ENCODE measurements at regions not wholly inside any gene's neighbourhood (a gene's known extent, or its start where the extent isn't known, plus 50 kb on each side); places are given as distances from the start of the nearest gene placed in this dataset.

DNA sequence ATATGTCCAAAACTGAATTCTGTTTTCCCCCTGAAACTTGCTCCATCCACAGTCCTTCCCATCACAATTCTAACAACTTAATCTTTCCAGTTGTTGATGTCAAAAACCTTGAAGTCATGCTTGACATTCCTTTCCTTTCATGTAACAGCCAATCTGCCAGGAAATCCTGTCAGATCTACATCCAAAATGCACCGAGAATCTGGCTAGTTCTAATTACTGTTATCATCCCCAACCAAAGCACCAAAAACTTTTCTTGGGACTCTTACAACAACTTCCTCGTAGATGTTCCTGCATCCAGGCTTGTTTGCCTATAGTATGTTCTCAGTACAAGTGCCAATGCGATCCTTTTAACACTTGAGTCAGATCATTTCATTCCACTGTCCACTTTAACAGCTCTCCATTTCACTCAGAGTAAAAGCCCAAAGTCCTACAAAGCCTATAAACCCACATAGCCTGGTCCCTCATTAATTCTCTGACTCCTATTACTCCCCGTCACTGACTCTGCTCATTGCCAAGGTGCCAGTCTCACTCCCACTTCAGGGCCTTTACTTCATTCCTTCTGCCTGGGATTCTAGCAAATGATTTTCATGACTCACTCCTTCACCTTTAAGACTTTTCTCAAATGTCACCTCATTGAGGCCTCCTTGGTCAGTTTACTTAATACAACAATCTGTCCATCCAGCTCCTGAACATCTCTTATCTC, 493.2 kb upstream of the NFIA start:
- no peak for DNase-seq (ENCODE audit: low read depth)

DNA sequence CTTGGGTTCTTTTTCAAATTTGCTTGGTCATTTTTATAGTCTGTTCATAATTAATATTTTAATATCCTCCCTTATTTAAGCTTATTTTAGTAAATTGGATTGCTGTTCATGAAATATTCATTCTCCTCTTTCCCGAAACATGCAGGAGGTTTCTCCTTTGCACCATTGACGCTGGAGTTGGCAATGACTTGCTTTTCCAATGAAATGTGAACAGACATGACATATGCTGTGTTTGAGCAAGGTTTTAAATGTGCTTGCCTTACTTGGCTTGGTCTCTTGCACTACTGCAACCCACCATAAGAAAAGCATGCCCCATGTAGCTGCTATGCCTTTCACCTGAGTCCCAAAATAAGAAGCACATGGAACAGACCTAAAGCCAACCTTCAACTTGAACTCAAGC, 498.0 kb upstream of the NFIA start:
- no peak for DNase-seq (ENCODE audit: low read depth)

DNA sequence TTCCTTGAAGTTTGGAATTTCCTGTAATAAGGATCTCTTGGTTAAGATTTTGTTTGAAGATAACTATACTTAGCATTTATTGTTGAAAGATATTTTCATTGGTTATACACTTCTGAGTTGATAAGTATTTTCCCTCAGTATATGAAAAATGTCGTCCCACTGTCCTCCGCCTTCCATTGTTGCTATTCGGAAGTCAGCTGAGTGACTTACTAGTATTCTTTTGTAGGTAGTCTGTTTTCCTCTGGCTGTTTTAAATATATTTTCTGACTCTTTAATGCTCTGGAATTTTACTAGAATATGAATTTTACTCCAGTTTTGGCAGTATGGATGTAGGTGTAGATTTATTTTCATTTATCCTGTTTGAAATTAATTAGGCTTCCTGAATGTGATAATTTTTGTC, 498.7 kb upstream of the NFIA start:
- no peak for DNase-seq (ENCODE audit: low read depth)

- DNase-seq (ENCODE audit: low read depth): no peak
Observed at GRCh38 chr1:60581455-60582220, 500.7 kb upstream of the NFIA start.

- DNase-seq (ENCODE audit: low read depth): no peak
Observed at GRCh38 chr1:60577029-60577428, 503.5 kb upstream of the C1orf87 start.

- no peak for DNase-seq (ENCODE audit: low read depth)
Observed at GRCh38 chr1:60575326-60575977, 501.9 kb upstream of the C1orf87 start.

DNA sequence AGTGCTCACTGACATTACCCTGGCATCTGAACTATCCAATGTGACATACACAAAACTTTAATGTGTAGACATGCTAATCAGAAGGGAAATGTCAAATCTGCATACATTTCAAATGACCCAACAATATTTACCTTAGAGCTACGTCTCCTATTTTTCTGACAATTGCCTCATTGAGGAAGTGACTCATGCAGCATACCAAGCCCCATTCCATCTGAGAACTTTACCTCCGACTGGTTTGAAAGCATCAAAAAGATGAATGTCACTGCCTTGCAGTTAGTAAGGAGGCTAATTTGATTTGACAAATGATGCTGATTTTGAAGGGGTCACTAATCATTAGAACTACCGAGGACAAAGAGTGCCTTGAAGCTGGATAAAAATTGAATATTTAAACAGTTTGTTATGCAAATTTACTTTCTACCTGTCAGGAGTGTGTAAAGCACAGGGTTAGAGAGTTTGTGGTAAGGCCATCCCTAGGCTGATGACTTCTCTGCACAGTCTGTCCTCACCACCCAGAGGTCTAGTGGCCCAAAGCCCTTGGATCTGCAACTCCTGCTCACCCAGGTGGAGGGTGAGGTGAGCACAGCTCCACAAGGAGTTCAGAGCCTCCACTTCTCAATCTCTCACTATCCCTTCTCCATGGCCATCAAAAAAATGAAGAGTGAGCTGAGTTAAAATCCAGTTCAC, 500.3 kb upstream of the C1orf87 start:
- DNase-seq (ENCODE audit: low read depth): no peak

DNA sequence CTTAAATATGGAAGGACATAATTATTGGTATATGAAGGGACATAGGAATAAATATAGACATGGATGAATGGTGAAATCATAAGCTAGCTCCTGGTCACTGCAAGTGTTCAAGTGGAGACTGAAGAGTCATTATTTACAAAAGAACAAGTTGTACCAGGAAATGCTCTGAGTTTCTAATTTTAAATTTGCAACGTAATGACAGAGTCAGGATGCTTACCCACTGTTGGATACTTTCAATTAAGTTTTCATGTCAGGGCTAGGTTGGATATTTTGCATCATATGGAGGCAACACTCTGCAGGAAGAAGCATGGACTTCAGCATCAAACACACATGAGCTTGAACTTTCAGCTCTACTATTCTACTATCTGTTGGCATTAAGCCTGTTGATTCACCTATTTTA, 499.6 kb upstream of the C1orf87 start:
- no peak for DNase-seq (ENCODE audit: low read depth)

- no peak for DNase-seq (ENCODE audit: low read depth)
Observed at GRCh38 chr1:60572378-60572777, 498.8 kb upstream of the C1orf87 start.

- no peak for DNase-seq (ENCODE audit: low read depth)
Observed at GRCh38 chr1:60571811-60572210, 498.2 kb upstream of the C1orf87 start.

DNA sequence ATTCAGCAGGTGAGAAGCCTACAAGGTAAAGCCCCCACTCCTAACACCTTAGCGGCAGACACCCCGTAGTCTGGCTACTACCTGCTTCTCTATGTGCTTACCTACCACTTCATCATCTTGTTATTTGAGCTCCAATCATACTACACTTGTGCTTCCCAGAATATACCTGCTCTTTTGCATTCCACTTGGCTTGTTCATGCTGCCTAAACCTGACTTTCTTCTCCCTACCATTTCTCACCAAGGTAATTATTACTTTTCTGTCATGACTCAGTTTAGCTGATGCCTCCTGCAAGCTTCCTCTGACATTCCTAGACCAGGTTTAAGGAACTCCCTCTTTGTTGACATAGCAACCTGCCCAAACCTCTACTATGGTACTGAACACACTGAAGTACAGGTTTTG, 495.6 kb upstream of the C1orf87 start:
- no peak for DNase-seq (ENCODE audit: low read depth)

DNA sequence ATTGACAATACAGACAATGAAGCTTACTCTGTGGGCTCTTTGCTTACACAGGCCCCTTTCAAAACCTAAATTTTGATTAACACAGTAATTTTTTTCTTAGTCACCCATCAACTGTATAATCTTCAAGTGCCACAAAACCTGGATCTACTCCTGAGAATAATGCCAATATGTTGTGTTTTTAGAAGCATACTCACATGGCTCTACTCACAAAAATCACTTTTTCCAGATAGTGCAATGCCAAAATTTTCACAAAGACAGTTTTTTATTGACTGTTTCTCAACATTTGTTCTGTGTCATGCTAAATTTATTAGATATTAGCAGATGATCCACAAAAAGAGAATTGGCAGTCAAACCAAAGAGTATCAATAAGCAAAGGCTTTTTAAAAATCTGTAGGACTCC, 493.7 kb upstream of the C1orf87 start:
- no peak for DNase-seq (ENCODE audit: low read depth)

DNA sequence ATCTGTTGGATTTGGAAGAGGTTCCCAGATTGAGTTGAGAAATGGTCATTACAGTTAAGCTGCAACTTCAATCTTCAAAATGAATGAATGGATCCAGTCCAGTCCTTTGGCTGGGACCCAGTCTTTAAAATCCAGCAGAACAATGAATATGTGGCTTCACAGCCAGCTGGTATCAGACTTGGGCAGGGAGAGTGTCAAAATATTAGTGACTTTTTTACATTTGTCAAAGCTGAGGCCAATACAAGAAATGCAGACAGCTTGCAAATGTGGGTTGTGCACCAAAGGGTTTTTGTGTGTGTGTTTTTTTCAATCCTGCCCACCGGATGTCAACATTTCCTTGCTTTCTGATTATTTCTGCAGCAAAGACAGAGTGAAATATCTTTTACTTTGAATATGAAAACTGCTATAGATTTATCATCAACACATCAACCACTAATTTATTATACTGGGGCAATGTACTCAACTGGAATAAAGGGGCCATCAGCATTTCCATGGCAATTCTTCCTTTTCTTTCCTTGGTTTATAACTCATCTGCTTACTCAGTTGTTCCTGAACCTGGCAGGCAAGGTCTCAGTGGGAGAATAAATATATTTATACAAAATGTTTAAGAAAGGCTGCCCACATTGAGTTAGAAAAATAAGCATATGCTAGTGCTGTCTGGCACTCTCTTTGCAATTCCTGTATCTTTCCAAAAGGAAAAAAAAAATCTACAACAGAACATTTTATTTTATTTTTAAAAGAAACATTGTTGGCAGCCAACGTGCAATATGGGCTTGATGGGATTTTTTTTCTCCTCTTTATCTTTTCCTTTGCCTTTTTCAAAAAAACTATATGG, 491.6 kb upstream of the C1orf87 start:
- no peak for DNase-seq (ENCODE audit: low read depth)

GRCh38 chr1:60563777-60564535, 490.4 kb upstream of the C1orf87 start:
- DNase-seq (ENCODE audit: low read depth): no peak

GRCh38 chr1:60562740-60563139, 489.2 kb upstream of the C1orf87 start:
- DNase-seq (ENCODE audit: low read depth): no peak

- DNase-seq (ENCODE audit: low read depth): no peak
Observed at GRCh38 chr1:60560701-60561100, 487.1 kb upstream of the C1orf87 start.

- DNase-seq (ENCODE audit: low read depth): no peak
Observed at GRCh38 chr1:60558236-60558635, 484.7 kb upstream of the C1orf87 start.

DNA sequence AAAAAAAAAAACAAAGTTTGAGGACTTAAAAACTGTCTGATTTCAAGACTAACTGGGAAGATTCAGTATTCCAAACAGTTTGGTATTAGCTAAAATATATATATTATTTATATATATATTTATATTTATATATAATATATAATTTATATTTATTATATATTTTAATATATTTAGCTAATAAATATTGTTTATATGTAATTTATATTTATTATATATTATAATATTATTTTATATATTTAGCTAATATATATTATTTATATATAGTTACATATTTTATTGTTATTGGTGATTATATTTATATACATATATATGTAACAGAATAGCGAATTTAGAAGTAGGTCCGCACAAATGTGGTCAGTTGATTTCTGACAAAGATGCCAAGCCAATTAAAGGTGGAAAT, 480.2 kb upstream of the C1orf87 start:
- DNase-seq (ENCODE audit: low read depth): no peak

DNA sequence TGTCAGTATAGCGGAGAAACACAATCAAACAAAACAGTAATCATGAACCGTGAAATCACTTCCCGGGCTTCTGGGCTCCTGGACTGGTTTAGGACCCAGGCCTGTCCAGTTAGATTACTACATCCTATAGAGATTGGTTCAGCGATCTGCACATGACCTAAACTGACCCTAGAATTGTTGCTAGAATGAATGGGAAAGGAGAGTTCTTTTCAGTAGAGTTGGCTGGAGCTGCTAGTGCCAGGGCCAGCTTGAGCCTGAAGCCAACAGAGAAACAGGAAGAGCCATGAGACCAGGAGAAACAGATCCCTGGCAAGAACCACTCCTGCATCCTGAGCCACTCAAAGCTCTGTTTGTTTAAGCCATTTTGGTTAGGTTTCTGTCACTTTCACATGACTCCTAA, 474.3 kb upstream of the C1orf87 start:
- no peak for DNase-seq (ENCODE audit: low read depth)

DNA sequence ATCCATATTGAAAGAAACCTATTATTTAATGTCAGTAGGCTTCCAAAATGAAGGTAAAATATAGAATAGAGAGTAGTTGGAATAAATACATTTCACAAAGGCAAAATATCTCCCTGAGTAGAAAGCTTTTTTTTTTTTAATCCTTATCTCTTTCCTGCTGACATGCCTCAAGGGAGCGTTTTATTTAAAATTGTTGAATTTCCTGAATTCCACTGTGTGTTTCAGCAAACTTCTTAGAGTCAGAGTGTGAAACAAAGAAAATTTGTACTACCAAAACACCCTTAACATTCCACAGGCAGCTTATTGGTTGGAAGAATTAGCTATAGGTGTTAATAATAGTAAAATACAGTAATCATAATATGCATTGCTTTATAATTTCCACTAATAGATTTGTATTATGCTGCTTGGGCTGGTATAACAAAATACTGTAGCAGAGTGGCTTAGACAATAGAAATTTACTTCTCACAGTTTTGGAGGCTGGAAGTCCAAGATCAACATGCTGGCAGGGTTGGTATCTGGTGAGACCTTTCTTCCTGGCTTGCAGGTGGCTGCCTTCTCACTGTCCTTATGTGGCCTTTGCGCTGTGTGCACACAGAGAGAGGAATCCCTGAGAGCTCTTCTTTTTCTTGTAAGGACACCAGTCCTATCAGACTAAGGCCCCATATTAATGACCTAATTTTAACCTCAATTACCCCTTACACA, 468.4 kb upstream of the C1orf87 start:
- DNase-seq (ENCODE audit: low read depth): no peak

Data from CMK (cell line).